Pancreas (tissue), 10 donors: ENCODE measurements at regions not wholly inside any gene's neighbourhood (a gene's known extent, or its start where the extent isn't known, plus 50 kb on each side); places are given as distances from the start of the nearest gene placed in this dataset.

Experiments used
- ATAC-seq, 4 donors: fragments of 200-7000 bp; cut with Tn5 transposase; one replicate each; pipeline versions ENCODE4 v1.8.0 to v1.9.1; 2020; ENCODE audit warnings: mild to moderate bottlenecking in 4 of 4, moderate library complexity in 4 of 4
- DNase-seq, 6 donors: peaks; one replicate each; pipeline ENCODE4 v3.0.0-alpha.2; 2020
- FAIRE-seq: peaks from 2 replicates; lab custom pipeline; 2012; peaks lifted over from hg19 to GRCh38; lab: Jason Lieb, UNC
- H3K27ac ChIP-seq, 4 donors: fragments of 200-600 bp; sonication (generic); 1 replicate in 3 of 4; 2 replicates in 1 of 4; pipeline versions ENCODE4 v1.5.0 to v1.8.0; 2020
- H3K27me3 ChIP-seq, 4 donors: fragments of 200-600 bp; one replicate each; pipeline ENCODE4 v1.8.0; 2021
- H3K36me3 ChIP-seq, 3 donors: fragments of 200-600 bp; sonication (generic) in 1 of 3; one replicate each; pipeline versions ENCODE4 v1.5.0 to v1.8.0; 2020 to 2021
- H3K4me1 ChIP-seq, 3 donors: fragments of 200-600 bp; one replicate each; pipeline ENCODE4 v1.8.0; 2021
- H3K4me3 ChIP-seq, 4 donors: fragments of 200-600 bp; sonication (generic) in 2 of 4; one replicate each; pipeline versions ENCODE4 v1.5.0 to v1.8.0; 2020 to 2021
- H3K9me3 ChIP-seq, 4 donors: fragments of 200-600 bp; one replicate each; pipeline ENCODE4 v1.8.0; 2021
- WGBS, 2 donors: extraction: QIAGEN DNeasy Blood & Tissue Kit; methylation state at CpG; one replicate each; pipeline ENCODE4 v1.1.7; 2013; 5-methylcytosine and 5-hydroxymethylcytosine counted together
- intact Hi-C, 3 donors: fragments of 100-400 bp; cut with DNase I; formaldehyde crosslinking; loops; one replicate each; pipeline versions ENCODE4 v1.11.1 to v1.14.2; 2022
- TF ChIP-seq, protein P1 (sequence below), 4 donors: fragments of 200-600 bp; sonication (generic) in 3 of 4; IDR thresholded peaks; one replicate each; pipeline versions ENCODE4 v1.5.0 to v1.8.0; 2021; ENCODE audit warnings: antibody characterized with exemption in 4 of 4
- donor health status: healthy with polysubstance abuse.
- donor health status: DM: no; HTN: no; CAD: no; lungs with moderate emphysema.
- donor health status: DM: no; HTN: no; CAD: no.
- donor health status: control.
- donor health status: control.
- donor health status: Bipolar disorder and iron deficiency.
- donor health status: DM: yes; HTN: yes; CAD: no.
- donor health status: DM: no; HTN: no; CAD: no.
- donor health status: DM: no; HTN: no; CAD: no.
- donor health status: DM: yes; HTN: yes; CAD: no.

DNA sequence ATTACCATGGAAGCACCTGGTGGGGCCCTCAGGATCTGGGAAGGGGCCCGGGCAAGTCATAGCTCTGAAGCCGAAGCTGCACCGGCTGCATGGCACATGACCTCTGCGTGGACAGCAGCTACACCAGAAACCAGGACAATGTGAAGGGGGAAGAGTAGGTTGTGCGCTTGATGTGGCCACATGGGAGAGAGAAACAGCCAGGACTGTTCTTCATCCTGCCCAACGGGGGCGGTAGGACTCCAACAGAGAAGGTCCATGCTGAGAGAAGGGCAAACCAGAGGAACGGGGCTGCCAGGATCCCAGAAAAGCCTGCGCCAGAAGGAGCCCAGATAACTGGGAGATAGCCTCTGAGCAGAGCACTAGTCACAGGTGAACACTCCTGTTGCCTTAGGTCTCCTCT lies 54.9 kb upstream of the PRR20G start:
- WGBS, 2 donors = 63 to 64% methylated on average over 9 of the region's 9 CpGs
- intact Hi-C loops = no loop called here
- H3K27me3 ChIP-seq = peaks cover 0 to 7% (median 0%) of the 10 kb centered on the region in 4 donors
- FAIRE-seq (no peak), ATAC-seq (no peak), DNase-seq (no peak)
- H3K4me1 ChIP-seq = no peaks in the 10 kb centered on the region
- H3K27ac ChIP-seq = no peak overlapping the region
- no peaks in the 10 kb centered on the region for H3K9me3 ChIP-seq
- no peak overlapping the region for H3K4me3 ChIP-seq
- no peaks in the 10 kb centered on the region for H3K36me3 ChIP-seq
- TF ChIP-seq, protein P1, sequence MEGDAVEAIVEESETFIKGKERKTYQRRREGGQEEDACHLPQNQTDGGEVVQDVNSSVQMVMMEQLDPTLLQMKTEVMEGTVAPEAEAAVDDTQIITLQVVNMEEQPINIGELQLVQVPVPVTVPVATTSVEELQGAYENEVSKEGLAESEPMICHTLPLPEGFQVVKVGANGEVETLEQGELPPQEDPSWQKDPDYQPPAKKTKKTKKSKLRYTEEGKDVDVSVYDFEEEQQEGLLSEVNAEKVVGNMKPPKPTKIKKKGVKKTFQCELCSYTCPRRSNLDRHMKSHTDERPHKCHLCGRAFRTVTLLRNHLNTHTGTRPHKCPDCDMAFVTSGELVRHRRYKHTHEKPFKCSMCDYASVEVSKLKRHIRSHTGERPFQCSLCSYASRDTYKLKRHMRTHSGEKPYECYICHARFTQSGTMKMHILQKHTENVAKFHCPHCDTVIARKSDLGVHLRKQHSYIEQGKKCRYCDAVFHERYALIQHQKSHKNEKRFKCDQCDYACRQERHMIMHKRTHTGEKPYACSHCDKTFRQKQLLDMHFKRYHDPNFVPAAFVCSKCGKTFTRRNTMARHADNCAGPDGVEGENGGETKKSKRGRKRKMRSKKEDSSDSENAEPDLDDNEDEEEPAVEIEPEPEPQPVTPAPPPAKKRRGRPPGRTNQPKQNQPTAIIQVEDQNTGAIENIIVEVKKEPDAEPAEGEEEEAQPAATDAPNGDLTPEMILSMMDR (IDR thresholded peaks at IDR 0.05) = no peak

DNA sequence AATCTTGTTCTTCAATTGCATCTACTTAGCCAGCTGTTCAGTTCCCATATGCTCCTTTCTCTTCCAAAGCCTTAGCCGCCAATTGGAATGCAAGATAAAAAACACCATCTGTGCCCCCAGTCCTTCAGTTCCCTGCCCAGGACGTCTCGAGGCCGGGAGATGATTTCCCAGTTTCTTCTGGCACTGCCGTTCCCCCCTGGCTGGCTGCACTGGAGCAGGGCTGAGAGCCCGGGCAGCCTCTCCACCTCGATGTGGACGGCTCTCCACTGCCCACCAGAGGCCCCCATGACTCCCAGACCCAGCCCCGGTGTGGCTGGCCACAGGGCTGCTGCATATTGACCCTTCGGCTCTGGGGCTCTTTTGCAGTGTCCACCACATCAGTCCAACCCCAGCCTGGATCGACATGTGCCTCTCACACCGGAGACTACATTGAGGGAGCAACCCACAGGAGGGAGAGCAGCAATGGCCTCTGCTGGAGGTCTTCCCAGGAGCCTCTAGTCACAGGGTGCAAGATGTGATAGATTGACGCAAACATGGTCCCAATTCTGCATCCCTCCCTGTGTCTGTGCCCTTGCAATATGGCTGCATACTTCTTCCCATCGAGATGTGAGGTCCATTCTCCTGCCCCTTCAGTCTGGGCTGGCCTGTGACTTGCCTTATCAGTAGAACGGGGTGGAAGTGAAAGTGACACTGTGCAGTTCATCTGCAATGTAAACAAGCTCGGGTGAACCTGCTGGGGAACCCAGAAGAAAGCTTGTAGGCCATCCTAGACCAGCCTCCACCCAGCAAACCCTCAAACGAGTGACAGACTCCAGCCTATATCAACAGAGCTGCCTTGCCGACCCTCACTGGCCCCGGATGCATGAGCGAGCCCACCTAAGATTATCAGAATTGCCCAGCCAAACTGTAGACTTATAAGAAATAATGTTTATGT lies 52.3 kb upstream of the PRR20G start:
- ATAC-seq = no peak
- intact Hi-C loops = no loop called here
- no peak for DNase-seq
- H3K36me3 ChIP-seq = no peaks in the 10 kb centered on the region
- H3K27ac ChIP-seq = no peak overlapping the region
- no peak overlapping the region for H3K4me3 ChIP-seq
- no peaks in the 10 kb centered on the region for H3K4me1 ChIP-seq
- H3K27me3 ChIP-seq = peaks cover 0 to 9% (median 0%) of the 10 kb centered on the region in 4 donors
- TF ChIP-seq, protein P1 (IDR thresholded peaks at IDR 0.05) = no peak
- H3K9me3 ChIP-seq = no peaks in the 10 kb centered on the region
- WGBS, 2 donors = 38 to 43% methylated on average over 20 of the region's 20 CpGs
- no peak for FAIRE-seq

DNA sequence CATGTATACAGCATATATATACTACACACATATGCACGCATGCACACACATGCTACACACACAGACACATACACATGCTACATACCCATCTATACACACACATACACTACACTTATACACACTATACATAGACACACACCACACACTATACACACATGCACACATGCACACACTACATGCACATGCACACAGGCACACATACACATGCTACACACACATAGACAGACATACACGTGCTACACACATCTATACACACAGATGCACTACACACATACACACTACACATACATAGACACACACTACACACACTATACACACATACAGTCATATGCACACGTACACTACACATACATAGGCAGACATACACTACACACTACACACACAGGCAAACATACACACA lies 51.2 kb upstream of the PRR20G start:
- intact Hi-C loops = no loop called here
- DNase-seq = no peak
- TF ChIP-seq, protein P1 (IDR thresholded peaks at IDR 0.05) = no peak
- Histone ChIP-seq H3K4me1 (no peaks in the 10 kb centered on the region), H3K27me3 (peaks cover 0 to 9% (median 0%) of the 10 kb centered on the region in 4 donors), H3K9me3 (no peaks in the 10 kb centered on the region), H3K4me3 (no peak overlapping the region), H3K27ac (no peak overlapping the region), H3K36me3 (no peaks in the 10 kb centered on the region)
- FAIRE-seq = no peak
- 62 to 68% methylated on average over 3 of the region's 3 CpGs for WGBS, 2 donors
- no peak for ATAC-seq

DNA sequence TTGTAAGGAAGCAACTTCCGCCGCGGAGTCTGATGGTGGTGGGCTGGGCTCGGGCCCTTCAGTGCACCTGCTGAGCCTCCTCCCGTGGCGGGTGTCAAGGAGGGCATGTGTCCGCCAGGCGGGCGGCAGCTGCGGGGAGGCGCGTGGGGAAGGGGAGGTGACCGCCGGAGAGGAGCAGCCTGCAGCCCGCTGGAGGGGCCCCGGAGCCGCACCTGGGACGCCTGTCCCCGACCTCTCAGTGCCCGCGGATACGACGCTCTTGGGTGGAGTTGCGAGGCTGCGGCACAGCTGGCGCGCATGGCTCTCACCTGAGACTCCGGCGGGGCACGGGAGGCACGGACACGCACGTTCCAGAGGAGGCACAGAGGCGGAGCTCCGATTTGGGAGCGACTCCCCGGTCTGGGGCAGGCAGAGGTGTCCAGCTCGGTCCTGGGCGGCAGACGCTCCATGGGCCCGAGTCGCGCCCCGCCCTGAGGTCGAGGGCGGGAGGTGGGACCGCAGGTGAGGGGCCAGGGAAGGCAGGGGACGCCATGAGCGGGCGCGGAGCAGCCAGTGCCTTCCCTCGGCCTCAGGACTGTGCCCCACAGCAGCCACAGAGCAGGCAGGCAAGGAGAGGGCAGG lies 50.2 kb upstream of the PRR20G start:
- TF ChIP-seq, protein P1 (IDR thresholded peaks at IDR 0.05) = no peak
- Histone ChIP-seq H3K4me1 (no peaks in the 10 kb centered on the region), H3K27ac (no peak overlapping the region), H3K9me3 (no peaks in the 10 kb centered on the region), H3K27me3 (peaks cover 0 to 9% (median 0%) of the 10 kb centered on the region in 4 donors), H3K36me3 (no peaks in the 10 kb centered on the region), H3K4me3 (no peak overlapping the region)
- 32 to 46% methylated on average over 40 to 52 of the region's 52 CpGs for WGBS, 2 donors
- intact Hi-C loops = no loop called here
- no peak for ATAC-seq
- FAIRE-seq = no peak
- DNase-seq = no peak
